ENCODE measurements at regions not wholly inside any gene's neighbourhood (a gene's known extent, or its start where the extent isn't known, plus 50 kb on each side); places are given as distances from the start of the nearest gene placed in this dataset.

DNA sequence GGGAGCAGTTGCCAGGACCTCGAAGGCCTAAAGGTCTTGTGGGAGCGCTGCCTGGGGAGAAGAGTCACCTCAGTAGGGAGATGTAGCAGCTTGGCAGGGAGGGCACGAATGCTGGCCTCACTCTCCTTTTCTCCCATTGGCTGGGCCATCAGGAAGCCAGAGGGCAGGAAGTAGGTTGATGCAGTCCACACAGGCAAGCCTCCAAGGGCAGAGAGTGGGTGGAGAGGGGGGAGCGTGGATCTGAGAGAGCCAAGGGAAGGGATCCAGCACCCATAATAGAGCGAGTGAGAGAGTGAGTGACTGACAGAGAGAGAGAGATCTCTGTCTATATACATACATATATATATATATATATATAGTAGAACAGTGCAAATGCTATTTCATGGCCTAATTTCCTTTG lies 215.3 kb upstream of the LRFN2 start:
- ATAC-seq (ENCODE audit: insufficient read depth, low FRiP score) (no peak), DNase-seq (no peak)
- TF ChIP-seq, protein P1, sequence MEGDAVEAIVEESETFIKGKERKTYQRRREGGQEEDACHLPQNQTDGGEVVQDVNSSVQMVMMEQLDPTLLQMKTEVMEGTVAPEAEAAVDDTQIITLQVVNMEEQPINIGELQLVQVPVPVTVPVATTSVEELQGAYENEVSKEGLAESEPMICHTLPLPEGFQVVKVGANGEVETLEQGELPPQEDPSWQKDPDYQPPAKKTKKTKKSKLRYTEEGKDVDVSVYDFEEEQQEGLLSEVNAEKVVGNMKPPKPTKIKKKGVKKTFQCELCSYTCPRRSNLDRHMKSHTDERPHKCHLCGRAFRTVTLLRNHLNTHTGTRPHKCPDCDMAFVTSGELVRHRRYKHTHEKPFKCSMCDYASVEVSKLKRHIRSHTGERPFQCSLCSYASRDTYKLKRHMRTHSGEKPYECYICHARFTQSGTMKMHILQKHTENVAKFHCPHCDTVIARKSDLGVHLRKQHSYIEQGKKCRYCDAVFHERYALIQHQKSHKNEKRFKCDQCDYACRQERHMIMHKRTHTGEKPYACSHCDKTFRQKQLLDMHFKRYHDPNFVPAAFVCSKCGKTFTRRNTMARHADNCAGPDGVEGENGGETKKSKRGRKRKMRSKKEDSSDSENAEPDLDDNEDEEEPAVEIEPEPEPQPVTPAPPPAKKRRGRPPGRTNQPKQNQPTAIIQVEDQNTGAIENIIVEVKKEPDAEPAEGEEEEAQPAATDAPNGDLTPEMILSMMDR (IDR thresholded peaks at IDR 0.05; ENCODE audit: control extremely low read depth, extremely low read depth): no peak
- H3K4me1 ChIP-seq (ENCODE audit: control insufficient read depth in 5 of 5, insufficient read depth in 5 of 5, low read length in 5 of 5): peaks cover 0 to 19% (median 12%) of the 10 kb centered on the region in 5 donors
- peaks cover 0 to 2% (median 0%) of the 10 kb centered on the region in 4 donors for H3K9me3 ChIP-seq (ENCODE audit: control insufficient read depth in 4 of 4, insufficient read depth in 3 of 4, low read length in 3 of 4)
- no peak overlapping the region for H3K9ac ChIP-seq (ENCODE audit: insufficient read depth in 1 of 2, low read length in 2 of 2)
- no peaks in the 10 kb centered on the region for H3K36me3 ChIP-seq (ENCODE audit: control insufficient read depth in 4 of 4, insufficient read depth in 4 of 4, low read length in 4 of 4)
- WGBS, 2 donors: 69 to 71% methylated on average over 5 of the region's 5 CpGs
- no peak overlapping the region for H3K4me3 ChIP-seq
- no peaks in the 10 kb centered on the region for H3K27me3 ChIP-seq (ENCODE audit: control insufficient read depth in 3 of 3, insufficient read depth in 3 of 3, low read length in 2 of 3)
- no peak overlapping the region for H3K27ac ChIP-seq (ENCODE audit: low read depth in 1 of 2, low read length in 1 of 2)

DNA sequence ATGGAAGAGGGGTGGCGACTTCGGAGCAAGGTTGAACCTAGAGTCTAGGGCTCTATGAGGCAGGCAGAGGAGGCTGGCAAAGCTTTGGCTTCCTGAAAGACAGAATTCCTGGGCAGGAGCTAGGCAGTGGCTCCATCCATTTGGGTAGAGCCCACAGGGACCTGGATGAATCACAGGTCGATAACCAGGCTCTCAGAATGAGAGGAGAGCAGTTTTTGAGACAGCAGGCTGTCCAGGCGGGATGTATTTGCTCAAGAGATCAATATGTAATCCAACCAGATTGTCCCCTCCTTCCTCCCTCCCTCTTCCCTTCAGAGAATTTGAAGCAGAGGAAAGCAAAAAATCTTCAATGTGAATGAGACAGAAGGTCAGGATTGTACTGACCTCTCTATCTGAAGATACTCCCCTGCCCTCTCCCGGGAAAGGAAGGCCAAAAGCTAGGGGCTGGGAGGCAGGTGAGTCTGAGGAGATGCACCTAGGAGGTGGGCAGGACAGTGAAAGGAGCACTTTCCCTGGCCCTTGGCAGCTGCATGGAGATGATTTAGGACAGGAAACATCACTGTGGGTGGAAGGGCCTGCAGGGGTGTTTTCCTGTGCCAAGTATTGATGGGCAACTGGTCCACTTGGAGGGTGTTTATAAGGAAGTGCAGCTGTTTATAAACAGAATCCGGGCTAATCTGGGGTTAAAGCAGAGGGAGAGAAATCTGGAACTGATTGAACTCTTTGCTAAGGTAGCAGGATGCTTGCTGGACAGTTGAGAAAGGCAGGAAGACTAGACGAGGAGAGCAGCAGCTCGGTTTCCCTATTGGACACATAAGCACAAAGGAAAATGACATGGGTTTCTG lies 212.4 kb upstream of the LRFN2 start:
- ATAC-seq (ENCODE audit: insufficient read depth, low FRiP score): no peak
- Histone ChIP-seq H3K36me3 (ENCODE audit: control insufficient read depth in 4 of 4, insufficient read depth in 4 of 4, low read length in 4 of 4) (no peaks in the 10 kb centered on the region), H3K27ac (ENCODE audit: low read depth in 1 of 2, low read length in 1 of 2) (no peak overlapping the region), H3K9me3 (ENCODE audit: control insufficient read depth in 4 of 4, insufficient read depth in 3 of 4, low read length in 3 of 4) (peaks cover 0 to 2% (median 0%) of the 10 kb centered on the region in 4 donors), H3K4me3 (no peak overlapping the region), H3K9ac (ENCODE audit: insufficient read depth in 1 of 2, low read length in 2 of 2) (no peak overlapping the region), H3K4me1 (ENCODE audit: control insufficient read depth in 5 of 5, insufficient read depth in 5 of 5, low read length in 5 of 5) (peaks cover 0 to 18% (median 10%) of the 10 kb centered on the region in 5 donors), H3K27me3 (ENCODE audit: control insufficient read depth in 3 of 3, insufficient read depth in 3 of 3, low read length in 2 of 3) (no peaks in the 10 kb centered on the region)
- DNase-seq: peak in 2 of 3 donors; percentile 54 to 61
- 68 to 70% methylated on average over 8 of the region's 8 CpGs for WGBS, 2 donors
- TF ChIP-seq, protein P1 (IDR thresholded peaks at IDR 0.05; ENCODE audit: control extremely low read depth, extremely low read depth): no peak

DNA sequence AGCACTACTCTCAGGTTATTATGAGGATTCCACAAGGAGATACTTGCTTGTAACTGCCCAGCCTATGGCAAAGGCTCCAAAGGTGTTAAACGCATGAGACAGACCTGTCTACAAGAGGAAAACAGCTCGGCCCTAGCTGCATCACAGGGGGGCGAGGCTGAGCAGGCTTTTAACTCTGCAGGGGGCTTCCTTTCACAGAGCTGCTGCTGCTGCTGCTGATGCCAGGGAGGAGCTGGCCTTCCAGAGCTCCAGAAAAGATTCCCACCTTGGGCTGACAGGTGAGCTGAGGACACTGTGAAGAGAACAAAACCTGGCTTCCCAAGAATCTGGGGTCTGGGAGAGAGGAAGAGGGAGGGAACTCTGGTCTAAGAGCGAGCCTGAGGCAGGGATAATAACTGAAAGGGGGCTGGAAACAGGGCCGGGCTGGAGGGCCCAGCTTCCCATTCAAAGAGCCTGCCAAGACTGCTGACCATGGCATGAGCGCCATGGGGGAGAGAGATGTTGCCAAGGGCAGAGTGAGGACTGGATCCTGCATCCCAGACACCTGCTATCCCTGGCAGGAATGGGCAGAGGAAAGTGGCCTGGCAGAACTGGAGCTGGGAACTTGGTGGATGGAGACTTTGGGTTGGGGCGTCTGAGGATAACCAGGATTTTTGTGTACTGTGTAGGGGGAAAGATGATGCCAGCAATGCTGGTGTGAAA lies 211.1 kb upstream of the LRFN2 start:
- H3K36me3 ChIP-seq (ENCODE audit: control insufficient read depth in 4 of 4, insufficient read depth in 4 of 4, low read length in 4 of 4): no peaks in the 10 kb centered on the region
- no peak overlapping the region for H3K9ac ChIP-seq (ENCODE audit: insufficient read depth in 1 of 2, low read length in 2 of 2)
- no peaks in the 10 kb centered on the region for H3K27me3 ChIP-seq (ENCODE audit: control insufficient read depth in 3 of 3, insufficient read depth in 3 of 3, low read length in 2 of 3)
- H3K4me1 ChIP-seq (ENCODE audit: control insufficient read depth in 5 of 5, insufficient read depth in 5 of 5, low read length in 5 of 5): peaks cover 0 to 18% (median 10%) of the 10 kb centered on the region in 5 donors
- ATAC-seq (ENCODE audit: insufficient read depth, low FRiP score) (no peak), DNase-seq (no peak)
- peaks cover 0 to 2% (median 0%) of the 10 kb centered on the region in 4 donors for H3K9me3 ChIP-seq (ENCODE audit: control insufficient read depth in 4 of 4, insufficient read depth in 3 of 4, low read length in 3 of 4)
- TF ChIP-seq, protein P1 (IDR thresholded peaks at IDR 0.05; ENCODE audit: control extremely low read depth, extremely low read depth): no peak
- WGBS, 2 donors: 91 to 93% methylated on average over 7 of the region's 7 CpGs
- H3K27ac ChIP-seq (ENCODE audit: low read depth in 1 of 2, low read length in 1 of 2): no peak overlapping the region
- no peak overlapping the region for H3K4me3 ChIP-seq
